ENCODE measurements at regions not wholly inside any gene's neighbourhood (a gene's known extent, or its start where the extent isn't known, plus 50 kb on each side); places are given as distances from the start of the nearest gene placed in this dataset.
"Not testable (repeated sequence)": the region's sequence is repeated elsewhere in the genome, so short reads cannot be mapped to it uniquely, and the experiment has no call there.

DNA sequence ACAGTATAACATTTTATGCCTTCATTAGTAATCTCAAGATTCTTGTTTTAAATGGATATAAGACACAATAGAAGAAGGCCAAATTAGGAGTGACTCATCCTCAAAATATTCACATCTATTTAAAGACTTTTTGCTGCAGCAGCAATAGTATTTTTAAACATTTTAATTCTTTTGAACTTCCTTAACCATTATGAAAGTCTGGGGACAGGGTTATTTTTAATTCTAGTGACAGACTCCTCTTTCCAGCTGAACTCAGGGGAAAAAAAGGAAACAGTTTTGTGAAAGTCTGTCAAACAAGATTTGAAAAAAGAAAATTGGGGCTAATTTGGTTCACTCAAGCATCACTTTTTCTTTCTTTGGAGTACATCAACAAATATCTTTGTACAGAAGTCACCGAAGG, 541.8 kb downstream of the NUP35 start:
- no peak for DNase-seq

GRCh38 chr2:183671233-183671632, 547.0 kb downstream of the NUP35 start:
- DNase-seq = no peak

DNA sequence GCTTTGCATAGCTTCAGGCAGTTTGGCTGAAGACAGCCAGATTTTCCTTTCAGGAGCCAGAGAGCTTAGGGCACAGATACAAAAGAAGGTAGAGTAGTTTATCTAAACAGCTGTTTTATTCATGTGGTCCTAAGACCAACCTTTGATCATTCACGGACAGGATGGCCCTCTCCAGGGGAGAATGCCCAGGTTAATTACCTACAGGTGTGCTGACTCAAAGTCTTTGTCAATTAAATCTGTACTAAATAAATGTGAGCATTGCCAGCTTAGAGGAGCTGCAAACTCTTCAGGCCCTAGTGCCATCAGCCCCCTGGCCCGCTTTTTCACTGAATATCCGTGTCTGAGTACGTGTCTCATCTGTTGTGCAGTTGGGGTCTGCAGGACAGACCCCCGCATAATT, 554.7 kb downstream of the NUP35 start:
- no peak for DNase-seq

DNA sequence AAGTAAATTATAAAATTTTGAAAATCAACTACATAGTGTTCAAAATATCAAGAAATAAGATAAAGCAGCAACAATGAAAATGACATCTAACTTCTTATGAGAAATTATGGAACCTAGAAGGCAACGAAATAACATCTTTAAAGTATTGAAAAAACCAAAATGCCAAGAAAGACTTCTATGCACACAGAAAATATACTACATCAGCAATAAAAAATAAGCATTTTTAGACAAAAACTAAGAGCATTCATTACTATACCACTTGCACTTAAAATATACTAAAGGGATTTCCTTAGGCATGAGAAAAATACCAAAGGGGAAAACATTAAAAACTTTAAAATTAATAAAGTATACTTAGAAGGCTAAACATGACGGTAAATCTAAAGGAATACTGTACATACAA, 556.3 kb downstream of the NUP35 start:
- DNase-seq = no peak

GRCh38 chr2:183684686-183685085, 560.4 kb downstream of the NUP35 start:
- DNase-seq = no peak

DNA sequence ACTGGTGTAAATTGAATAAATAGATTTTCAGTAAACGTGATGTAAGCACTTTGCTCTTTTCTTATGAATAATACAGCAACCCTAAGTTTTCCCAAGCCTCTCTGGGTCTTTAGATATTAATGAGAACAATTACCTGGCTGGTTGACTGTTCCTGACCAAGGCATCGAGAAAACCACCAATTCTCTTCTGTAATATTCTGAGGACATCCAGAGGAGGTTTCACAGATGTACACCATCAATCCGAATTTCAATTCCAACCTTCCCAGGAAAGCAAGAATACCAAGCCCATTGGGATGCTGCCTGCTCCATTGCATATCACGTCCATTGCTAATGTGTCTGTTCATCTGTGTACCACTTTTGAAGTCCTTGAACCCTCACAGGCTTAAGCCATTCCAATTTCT, 571.8 kb downstream of the NUP35 start:
- DNase-seq = no peak

GRCh38 chr2:183709829-183710228, 585.6 kb downstream of the NUP35 start:
- DNase-seq = no peak

DNA sequence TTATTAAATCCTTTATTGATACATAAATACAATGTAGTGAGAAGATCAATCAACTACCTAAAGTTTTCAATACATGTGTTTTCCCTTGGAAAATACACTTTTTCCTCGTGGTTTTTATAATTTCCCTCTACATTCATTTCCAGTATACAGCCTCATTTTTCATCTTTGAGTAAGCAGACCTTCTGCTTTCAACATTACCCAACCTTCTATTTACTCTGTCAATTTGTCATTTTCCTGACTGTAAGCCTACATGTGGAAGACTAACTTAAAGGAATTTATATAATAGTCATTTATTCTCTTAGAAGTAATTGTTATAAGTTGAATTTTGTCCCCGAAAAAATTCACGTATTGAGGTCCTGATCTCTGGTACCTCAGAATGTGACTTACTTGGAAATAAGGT, 594.0 kb downstream of the NUP35 start:
- DNase-seq = no peak

DNA sequence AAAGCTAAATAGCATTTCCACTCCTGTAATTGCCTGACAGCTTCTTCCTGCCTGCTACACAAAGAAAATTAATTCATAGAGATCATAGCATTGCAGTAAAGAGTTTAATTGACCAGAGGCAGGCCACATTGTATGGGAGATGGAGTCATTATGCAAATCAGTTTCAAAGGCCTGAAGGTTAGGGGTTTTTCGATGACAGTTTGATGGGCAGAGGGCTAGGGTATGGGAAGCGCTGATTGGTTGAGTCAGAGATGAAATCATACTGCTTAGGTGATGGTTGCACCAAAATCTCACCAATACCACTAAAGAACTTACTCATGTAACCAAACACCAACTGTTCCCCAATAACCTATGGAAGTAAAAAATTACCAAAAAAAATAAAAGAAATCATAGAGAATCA, 599.0 kb downstream of the NUP35 start:
- no peak for DNase-seq

DNA sequence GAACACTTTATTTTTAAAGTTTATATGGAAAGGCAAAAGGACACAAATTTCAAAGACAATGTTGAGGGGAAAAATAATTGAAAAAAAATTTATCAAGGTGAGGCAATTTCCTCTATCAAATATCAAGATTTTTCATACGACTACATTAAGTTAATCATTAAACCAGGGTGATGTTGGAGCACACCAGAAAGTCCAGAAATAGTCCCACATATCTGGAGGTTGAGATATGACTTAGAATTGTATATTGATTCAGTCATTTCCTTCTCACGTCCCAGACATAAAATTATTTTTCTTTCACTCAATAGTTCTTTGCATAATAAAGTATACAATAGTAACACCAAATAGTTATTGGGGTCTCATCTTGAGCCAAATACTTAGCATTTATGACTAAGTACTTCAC, 605.1 kb downstream of the NUP35 start:
- no peak for DNase-seq

GRCh38 chr2:183740241-183740640, 616.0 kb downstream of the NUP35 start:
- DNase-seq = no peak

DNA sequence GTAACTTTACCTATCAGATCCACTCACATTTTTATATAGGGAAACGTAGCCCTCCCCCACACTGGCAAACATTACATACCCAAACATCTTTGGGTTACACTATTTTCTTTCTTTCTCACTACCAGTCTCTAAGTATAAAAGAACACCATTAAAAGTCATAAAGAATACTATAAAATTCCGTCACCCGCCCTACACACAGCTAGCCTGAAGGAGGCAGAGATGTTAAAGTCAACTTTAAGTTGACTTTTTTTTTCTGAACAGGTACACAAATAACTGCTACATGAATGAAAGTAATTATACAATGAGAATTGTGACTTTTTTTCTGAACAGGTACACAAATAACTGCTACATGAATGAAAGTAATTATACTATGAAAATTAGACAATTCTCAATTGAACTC, 628.3 kb downstream of the NUP35 start:
- DNase-seq = no peak

- no peak for DNase-seq
These were observed 634.8 kb downstream of the NUP35 start for GRCh38 chr2:183759033-183759432.

GRCh38 chr2:183773775-183774174, 649.5 kb downstream of the NUP35 start:
- no peak for DNase-seq

DNA sequence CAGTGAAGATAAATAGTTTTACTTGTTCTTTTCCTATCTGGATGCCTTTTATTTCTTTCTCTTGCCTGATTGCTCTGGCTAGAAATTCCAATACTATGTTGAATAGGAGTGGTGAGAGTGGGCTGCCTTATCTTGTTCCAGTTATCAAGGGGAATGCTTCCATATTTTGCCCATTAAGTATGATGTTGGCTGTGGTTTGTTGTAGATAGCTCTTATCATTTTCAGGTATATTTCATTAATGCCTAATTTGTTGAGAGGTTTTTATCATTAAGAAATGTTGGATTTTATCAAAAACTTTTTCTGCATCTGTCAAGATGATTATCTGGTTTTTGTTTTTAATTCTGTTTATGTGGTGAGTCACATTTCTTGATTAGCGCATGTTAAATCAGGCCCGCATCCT, 655.8 kb downstream of the NUP35 start:
- DNase-seq = no peak

DNA sequence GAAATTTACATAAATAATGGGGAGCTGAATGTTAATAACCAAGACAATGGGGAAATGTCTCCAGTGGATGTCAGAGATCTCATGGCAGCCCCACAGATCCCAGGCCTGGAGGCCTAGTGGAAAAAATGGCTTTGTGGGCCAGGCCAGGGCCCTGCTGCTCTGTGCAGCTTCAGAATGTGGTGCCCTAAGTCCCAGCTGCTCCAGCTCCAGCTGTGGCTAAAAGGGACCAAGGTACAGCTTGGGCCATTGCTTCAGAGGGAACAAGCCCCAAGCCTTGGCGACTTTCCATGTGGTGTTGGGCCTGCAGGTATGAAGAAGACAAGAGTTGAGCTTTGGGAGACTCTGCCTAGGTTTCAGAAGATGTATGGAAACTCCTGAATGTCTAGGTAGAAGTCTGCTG, 658.2 kb downstream of the NUP35 start:
- no peak for DNase-seq

DNA sequence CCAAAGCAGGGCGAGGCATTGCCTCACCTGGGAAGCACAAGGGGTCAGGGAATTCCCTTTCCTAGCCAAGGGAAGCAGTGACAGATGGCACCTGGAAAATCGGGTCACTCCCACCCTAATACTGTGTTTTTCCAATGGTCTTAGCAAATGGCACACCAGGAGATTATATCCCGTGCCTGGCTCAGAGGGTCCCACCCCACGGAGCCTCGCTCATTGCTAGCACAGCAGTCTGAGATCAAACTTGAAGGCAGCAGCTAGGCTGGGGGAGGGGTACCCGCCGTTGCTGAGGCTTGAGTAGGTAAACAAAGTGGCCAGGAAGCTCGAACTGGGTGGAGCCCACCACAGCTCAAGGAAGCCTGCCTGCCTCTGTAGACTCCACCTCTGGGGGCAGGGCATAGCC, 664.6 kb downstream of the NUP35 start:
- not testable (repeated sequence) for DNase-seq

DNA sequence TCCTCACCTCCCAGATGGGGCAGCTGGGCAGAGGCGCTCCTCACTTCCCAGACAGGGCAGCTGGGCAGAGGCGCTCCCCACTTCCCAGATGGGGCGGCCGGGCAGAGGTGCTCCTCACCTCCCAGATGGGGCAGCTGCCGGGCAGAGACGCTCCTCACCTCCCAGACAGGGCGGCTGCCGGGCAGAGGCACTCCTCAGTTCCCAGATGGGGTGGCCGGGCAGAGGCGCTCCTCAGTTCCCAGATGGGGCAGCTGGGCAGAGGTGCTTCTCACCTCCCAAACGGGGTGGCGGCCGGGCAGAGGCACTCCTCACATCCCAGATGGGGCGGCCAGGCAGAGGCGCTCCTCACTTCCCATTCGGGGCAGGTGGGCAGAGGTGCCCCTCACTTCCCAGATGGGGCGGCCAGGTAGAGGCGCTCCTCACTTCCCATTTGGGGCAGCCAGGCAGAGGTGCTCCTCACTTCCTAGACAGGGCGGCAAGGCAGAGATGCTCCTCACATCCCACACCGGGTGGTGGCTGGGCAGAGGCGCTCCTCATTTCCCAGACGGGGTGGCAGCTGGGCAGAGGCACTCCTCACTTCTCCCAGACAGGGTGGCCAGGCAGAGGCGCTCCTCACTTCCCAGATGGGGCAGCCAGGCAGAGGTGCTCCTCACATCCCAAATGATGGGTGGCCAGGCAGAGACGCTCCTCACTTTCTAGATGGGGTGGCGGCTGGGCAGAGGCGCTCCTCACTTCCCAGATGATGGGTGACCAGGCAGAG, 668.1 kb downstream of the NUP35 start:
- not testable (repeated sequence) for DNase-seq

- no peak for DNase-seq
These were observed 674.3 kb downstream of the NUP35 start for GRCh38 chr2:183798535-183798934.

- DNase-seq = no peak
These were observed 675.5 kb downstream of the NUP35 start for GRCh38 chr2:183799761-183800160.

DNA sequence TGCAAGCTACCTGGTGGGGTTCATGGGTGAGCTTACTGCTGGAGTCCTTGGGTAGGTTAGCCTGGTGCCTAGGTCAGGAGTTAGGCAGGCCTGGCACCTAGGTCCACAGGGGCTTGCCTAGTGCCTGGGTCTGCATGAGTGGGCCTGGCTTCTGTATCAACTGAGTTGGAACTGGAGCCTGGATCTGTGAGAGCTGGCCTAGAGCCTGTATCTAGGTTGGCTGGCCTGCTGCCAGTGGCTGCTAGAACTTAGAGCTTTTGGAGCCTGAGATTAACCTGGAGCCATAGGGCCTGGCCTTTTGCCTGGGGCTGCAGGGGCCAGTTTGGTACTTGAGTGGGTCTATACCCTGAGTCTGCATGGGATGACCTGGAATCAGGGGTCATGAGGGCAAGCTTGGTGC, 679.4 kb downstream of the NUP35 start:
- no peak for DNase-seq

- no peak for DNase-seq
These were observed 683.6 kb downstream of the NUP35 start for GRCh38 chr2:183807870-183808269.

- no peak for DNase-seq
These were observed 685.2 kb downstream of the NUP35 start for GRCh38 chr2:183809404-183809803.

GRCh38 chr2:183811281-183811680, 687.0 kb downstream of the NUP35 start:
- no peak for DNase-seq

- no peak for DNase-seq
These were observed 687.8 kb downstream of the NUP35 start for GRCh38 chr2:183812091-183812490.
